PC-9 (cell line): ENCODE measurements at regions not wholly inside any gene's neighbourhood (a gene's known extent, or its start where the extent isn't known, plus 50 kb on each side); places are given as distances from the start of the nearest gene placed in this dataset.

ENCODE experiments used
- CTCF ChIP-seq: fragments of 200-600 bp; sonication (generic); conservative IDR thresholded peaks from 2 replicates; pipeline ENCODE4 v1.6.1; 2017; ENCODE audit warnings: mixed run types, antibody characterized with exemption, mild to moderate bottlenecking, moderate library complexity
- EZH2 ChIP-seq: fragments of 200-600 bp; sonication (generic); IDR thresholded peaks from 2 replicates; pipeline ENCODE4 v1.8.0; 2017; ENCODE audit warnings: antibody characterized with exemption, low read depth

- TF ChIP-seq CTCF (no peak), EZH2 (no peak)
Observed at GRCh38 chr3:94784274-94784673, 721.4 kb downstream of the NSUN3 start.
